ENCODE measurements at regions not wholly inside any gene's neighbourhood (a gene's known extent, or its start where the extent isn't known, plus 50 kb on each side); places are given as distances from the start of the nearest gene placed in this dataset.
A peak's percentile ranks its signal among the peaks of the same experiment; 100 is the strongest.

DNA sequence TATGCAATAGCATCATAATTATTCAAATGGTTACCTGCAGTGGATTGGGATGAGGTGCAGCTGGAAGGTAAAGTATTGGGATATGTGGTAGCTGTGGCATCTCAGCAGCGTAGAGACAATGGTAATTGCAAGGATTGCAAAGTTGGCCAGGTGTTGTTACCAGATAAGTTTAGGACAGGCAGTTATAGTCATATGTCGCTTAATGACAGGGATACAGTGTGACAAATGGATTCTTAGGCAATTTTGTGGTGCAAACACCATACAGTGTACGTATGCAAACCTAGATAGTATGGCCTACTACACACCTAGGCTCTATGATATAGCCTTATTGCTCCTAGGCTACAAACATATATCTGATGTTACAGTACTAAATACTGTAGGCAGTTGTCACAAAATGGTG is 163.5 kb upstream of the LYZL2 start:
- H3K4me1 Mint-ChIP-seq = peaks cover 29% of the 10 kb centered on the region
- H3K27me3 Mint-ChIP-seq = no peaks in the 10 kb centered on the region
- H3K36me3 Mint-ChIP-seq = peaks cover 4% of the 10 kb centered on the region
- no peak for DNase-seq
- peaks cover 5% of the 10 kb centered on the region for H3K9me3 Mint-ChIP-seq
- no peak overlapping the region for H3K27ac Mint-ChIP-seq
- no peak overlapping the region for H3K4me3 Mint-ChIP-seq

DNA sequence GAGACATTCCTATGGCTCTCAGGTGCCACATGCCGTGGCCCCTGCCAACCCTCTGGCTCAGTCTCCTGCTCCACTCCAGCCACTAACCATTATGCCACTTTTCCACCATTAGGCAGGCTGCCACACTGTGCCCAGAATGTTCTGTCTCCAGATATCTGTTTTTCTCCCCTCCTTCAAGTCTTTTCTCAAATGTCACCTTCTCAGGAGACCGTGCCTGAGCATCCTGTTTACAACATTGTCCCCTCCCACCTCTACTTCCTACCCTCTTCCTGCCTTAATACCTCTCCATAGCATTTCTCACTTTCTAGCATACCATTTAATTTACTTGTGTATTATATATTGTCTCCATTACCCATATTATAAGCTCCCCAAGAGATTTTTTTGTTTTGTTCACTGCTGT is 162.5 kb upstream of the LYZL2 start:
- H3K27ac Mint-ChIP-seq = peak overlapping the region; percentile 73
- peaks cover 5% of the 10 kb centered on the region for H3K9me3 Mint-ChIP-seq
- H3K27me3 Mint-ChIP-seq = no peaks in the 10 kb centered on the region
- DNase-seq = no peak
- peaks cover 4% of the 10 kb centered on the region for H3K36me3 Mint-ChIP-seq
- peak overlapping the region; percentile 1 for H3K4me3 Mint-ChIP-seq
- H3K4me1 Mint-ChIP-seq = peaks cover 30% of the 10 kb centered on the region

GRCh38 chr10:30791197-30791611 is 161.7 kb upstream of the LYZL2 start:
- peaks cover 4% of the 10 kb centered on the region for H3K36me3 Mint-ChIP-seq
- peaks cover 5% of the 10 kb centered on the region for H3K9me3 Mint-ChIP-seq
- peak overlapping the region; percentile 59 for H3K27ac Mint-ChIP-seq
- no peaks in the 10 kb centered on the region for H3K27me3 Mint-ChIP-seq
- no peak overlapping the region for H3K4me3 Mint-ChIP-seq
- H3K4me1 Mint-ChIP-seq = peaks cover 30% of the 10 kb centered on the region
- no peak for DNase-seq

GRCh38 chr10:30789806-30790205 is 160.3 kb upstream of the LYZL2 start:
- Mint-ChIP-seq H3K27me3 (no peaks in the 10 kb centered on the region), H3K4me3 (no peak overlapping the region), H3K9me3 (peaks cover 5% of the 10 kb centered on the region), H3K4me1 (peaks cover 30% of the 10 kb centered on the region), H3K27ac (no peak overlapping the region), H3K36me3 (peaks cover 4% of the 10 kb centered on the region)
- no peak for DNase-seq

GRCh38 chr10:30788307-30788706 is 158.8 kb upstream of the LYZL2 start:
- no peak for DNase-seq
- peaks cover 5% of the 10 kb centered on the region for H3K9me3 Mint-ChIP-seq
- peaks cover 39% of the 10 kb centered on the region for H3K4me1 Mint-ChIP-seq
- H3K27me3 Mint-ChIP-seq = no peaks in the 10 kb centered on the region
- H3K4me3 Mint-ChIP-seq = no peak overlapping the region
- peaks cover 4% of the 10 kb centered on the region for H3K36me3 Mint-ChIP-seq
- H3K27ac Mint-ChIP-seq = no peak overlapping the region

DNA sequence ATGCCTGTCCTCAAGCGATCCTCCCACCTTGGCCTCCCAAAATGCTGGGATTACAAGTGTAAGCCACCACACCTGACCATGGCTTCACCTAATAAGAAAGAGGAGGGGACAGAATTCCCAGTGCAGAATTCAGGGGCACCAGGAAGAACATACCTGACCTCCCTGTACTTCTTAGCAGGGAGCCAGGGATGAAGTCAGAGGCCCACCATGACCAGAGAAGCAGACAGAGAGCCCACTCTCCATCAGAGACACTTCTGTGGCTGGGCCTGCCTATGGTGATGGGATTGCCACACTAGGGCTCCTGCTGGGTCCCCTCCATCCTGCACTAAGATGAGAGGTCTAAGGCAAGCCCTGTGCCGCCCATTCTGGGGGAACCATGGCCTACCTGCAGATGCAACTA is 157.4 kb upstream of the LYZL2 start:
- Mint-ChIP-seq H3K4me1 (peaks cover 32% of the 10 kb centered on the region), H3K36me3 (peaks cover 4% of the 10 kb centered on the region), H3K27ac (no peak overlapping the region), H3K4me3 (no peak overlapping the region), H3K27me3 (no peaks in the 10 kb centered on the region), H3K9me3 (peaks cover 4% of the 10 kb centered on the region)
- no peak for DNase-seq

GRCh38 chr10:30786131-30786530 is 156.6 kb upstream of the LYZL2 start:
- peaks cover 24% of the 10 kb centered on the region for H3K4me1 Mint-ChIP-seq
- DNase-seq = no peak
- peaks cover 4% of the 10 kb centered on the region for H3K9me3 Mint-ChIP-seq

DNA sequence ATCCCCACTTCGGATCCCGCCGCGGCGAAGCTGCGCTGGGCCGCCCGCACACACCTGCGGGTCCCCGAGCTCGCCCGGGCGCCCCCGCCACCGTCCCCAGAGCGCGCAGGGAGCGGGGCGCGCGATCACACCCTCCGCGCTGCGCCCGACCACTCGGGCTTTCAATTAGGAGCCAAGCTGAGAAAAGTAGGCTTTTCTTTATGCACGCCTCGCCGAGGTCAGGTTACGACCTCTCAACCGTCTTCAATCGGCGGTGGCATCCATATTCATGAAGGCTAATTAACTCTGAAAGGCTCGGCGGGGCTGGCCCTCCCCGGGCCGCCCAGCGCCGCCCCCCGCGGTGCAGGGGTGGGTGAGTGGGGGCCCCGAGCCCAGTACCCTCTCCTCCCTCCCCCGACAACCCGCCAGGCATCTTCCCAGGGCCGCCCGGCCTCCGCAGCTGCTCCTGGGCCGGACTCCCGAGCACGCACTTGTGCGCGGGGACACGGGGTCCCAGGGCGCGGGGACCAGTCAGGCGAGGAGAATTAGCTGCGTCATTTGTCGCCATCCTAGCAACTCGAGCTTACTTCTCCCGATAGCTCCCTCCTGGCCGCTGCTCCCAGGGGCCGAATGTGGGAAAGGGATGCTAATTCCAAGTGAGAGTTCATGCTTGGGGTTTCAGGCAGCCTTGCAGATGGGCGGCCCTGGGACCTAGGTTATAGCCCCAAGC is 155.5 kb upstream of the LYZL2 start:
- H3K4me3 Mint-ChIP-seq = peak overlapping the region; percentile 78
- peaks cover 22% of the 10 kb centered on the region for H3K4me1 Mint-ChIP-seq
- H3K27me3 Mint-ChIP-seq = no peaks in the 10 kb centered on the region
- DNase-seq = peak; percentile 35
- H3K27ac Mint-ChIP-seq = no peak overlapping the region
- H3K36me3 Mint-ChIP-seq = peaks cover 4% of the 10 kb centered on the region
- H3K9me3 Mint-ChIP-seq = peaks cover 4% of the 10 kb centered on the region

More at GRCh38 chr10:30786131-30786530, 156.6 kb upstream of the LYZL2 start:
- Mint-ChIP-seq H3K4me3 (no peak overlapping the region), H3K27ac (no peak overlapping the region), H3K36me3 (peaks cover 4% of the 10 kb centered on the region), H3K27me3 (no peaks in the 10 kb centered on the region)

DNA sequence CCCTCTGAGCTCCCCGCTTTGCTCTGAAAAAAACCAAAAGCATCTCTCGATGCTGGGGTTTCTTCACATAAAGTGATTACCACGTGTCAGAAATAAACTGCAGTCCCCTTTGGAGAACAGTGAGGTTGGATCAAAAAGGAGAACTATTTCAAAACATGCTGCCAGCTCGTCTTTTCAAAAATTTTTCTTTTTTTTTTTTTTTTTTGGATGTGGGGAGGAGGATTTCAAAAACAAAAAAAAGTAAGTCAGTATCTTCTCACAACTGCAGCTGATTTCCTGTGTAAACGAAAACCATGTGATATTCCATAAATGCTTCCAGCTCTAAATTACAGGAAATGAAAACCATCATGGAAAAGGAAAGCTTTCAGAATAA is 155.0 kb upstream of the LYZL2 start:
- no peaks in the 10 kb centered on the region for H3K27me3 Mint-ChIP-seq

GRCh38 chr10:30783939-30784501 is 154.5 kb upstream of the LYZL2 start:
- no peaks in the 10 kb centered on the region for H3K27me3 Mint-ChIP-seq
- peak overlapping the region; percentile 78 for H3K4me3 Mint-ChIP-seq
- peak; percentile 77 for DNase-seq
- no peaks in the 10 kb centered on the region for H3K36me3 Mint-ChIP-seq
- peak overlapping the region; percentile 77 for H3K27ac Mint-ChIP-seq
- peaks cover 19% of the 10 kb centered on the region for H3K4me1 Mint-ChIP-seq
- H3K9me3 Mint-ChIP-seq = no peaks in the 10 kb centered on the region

More for the DNA sequence above, 155.0 kb upstream of the LYZL2 start:
- Mint-ChIP-seq H3K36me3 (peaks cover under 1% of the 10 kb centered on the region), H3K27ac (peak overlapping the region; percentile 42), H3K4me1 (peaks cover 19% of the 10 kb centered on the region), H3K4me3 (peak overlapping the region; percentile 78), H3K9me3 (no peaks in the 10 kb centered on the region)
- DNase-seq = no peak

- Mint-ChIP-seq H3K36me3 (no peaks in the 10 kb centered on the region), H3K4me3 (no peak overlapping the region), H3K27ac (no peak overlapping the region), H3K4me1 (peaks cover 9% of the 10 kb centered on the region), H3K27me3 (no peaks in the 10 kb centered on the region), H3K9me3 (no peaks in the 10 kb centered on the region)
- no peak for DNase-seq
Observed at GRCh38 chr10:30782537-30783461, 153.2 kb upstream of the LYZL2 start.

DNA sequence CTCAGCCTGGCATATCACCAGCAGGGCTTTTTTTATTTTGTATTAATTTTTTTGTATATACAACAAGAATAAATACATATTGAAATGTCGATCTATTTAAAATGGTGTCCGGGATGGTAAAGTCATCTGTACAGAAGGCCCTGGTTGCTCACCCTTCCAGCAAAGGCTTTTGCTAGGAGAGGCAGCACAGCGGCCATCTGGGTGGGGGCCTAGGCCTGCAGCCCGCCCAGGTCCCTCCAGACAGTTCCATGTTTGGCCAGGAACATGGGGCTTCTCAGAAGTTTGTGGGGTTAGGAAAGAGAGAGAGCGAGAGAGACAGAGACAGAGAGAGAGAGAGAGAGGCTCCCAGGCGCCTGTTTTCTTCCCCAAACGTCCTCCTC is 152.6 kb upstream of the LYZL2 start:
- Mint-ChIP-seq H3K4me1 (peaks cover 9% of the 10 kb centered on the region), H3K36me3 (no peaks in the 10 kb centered on the region), H3K4me3 (no peak overlapping the region), H3K27ac (no peak overlapping the region), H3K9me3 (no peaks in the 10 kb centered on the region), H3K27me3 (no peaks in the 10 kb centered on the region)
- no peak for DNase-seq

DNA sequence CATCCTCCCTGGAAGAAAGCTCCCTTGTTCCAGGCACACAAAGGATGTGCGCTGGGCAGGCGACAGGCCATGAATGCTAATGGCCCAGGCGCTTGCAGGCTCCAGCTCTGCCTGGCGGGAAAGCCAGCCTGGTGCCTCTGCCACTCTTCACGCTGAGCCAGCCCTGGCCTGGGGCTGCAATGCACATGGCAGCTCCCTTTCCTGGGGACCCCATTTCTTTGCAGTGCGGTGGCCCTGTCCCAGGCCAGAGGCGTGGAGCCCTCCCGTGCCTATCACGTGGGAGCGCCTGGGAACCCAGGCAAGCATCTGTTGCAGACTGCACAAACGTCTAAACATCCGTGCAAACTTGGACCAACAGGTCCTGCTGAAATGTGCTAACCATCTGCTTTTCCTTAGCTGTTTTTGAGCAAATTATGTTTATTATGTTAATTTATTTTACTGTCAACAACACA is 152.1 kb upstream of the LYZL2 start:
- H3K36me3 Mint-ChIP-seq = no peaks in the 10 kb centered on the region
- no peak overlapping the region for H3K27ac Mint-ChIP-seq
- H3K9me3 Mint-ChIP-seq = no peaks in the 10 kb centered on the region
- H3K27me3 Mint-ChIP-seq = no peaks in the 10 kb centered on the region
- no peak for DNase-seq
- H3K4me1 Mint-ChIP-seq = peaks cover 9% of the 10 kb centered on the region
- no peak overlapping the region for H3K4me3 Mint-ChIP-seq

GRCh38 chr10:30778769-30779168 is 149.2 kb upstream of the LYZL2 start:
- Mint-ChIP-seq H3K9me3 (no peaks in the 10 kb centered on the region), H3K27me3 (no peaks in the 10 kb centered on the region), H3K4me3 (no peak overlapping the region), H3K4me1 (peaks cover 3% of the 10 kb centered on the region), H3K27ac (no peak overlapping the region), H3K36me3 (no peaks in the 10 kb centered on the region)
- DNase-seq = no peak

Measured in activated naive CD8-positive, alpha-beta T cell treated with anti-CD3 and anti-CD28 coated beads for 36 hours (primary cell).